HUES6 (cell line): ENCODE measurements at regions not wholly inside any gene's neighbourhood (a gene's known extent, or its start where the extent isn't known, plus 50 kb on each side); places are given as distances from the start of the nearest gene placed in this dataset.
"Not testable (repeated sequence)": the region's sequence is repeated elsewhere in the genome, so short reads cannot be mapped to it uniquely, and the experiment has no call there.

Experiments
- H3K27ac ChIP-seq: 2 replicates; pipeline ENCODE4 v1.7.0; 2013; ENCODE audit warnings: low read depth, mild to moderate bottlenecking, low read length, inconsistent platforms
- H3K27me3 ChIP-seq: 2 replicates; pipeline ENCODE4 v1.6.1; 2013; ENCODE audit warnings: low read length; ENCODE audit not compliant: control insufficient read depth, insufficient read depth
- H3K36me3 ChIP-seq: 2 replicates; pipeline ENCODE4 v1.6.1; 2013; ENCODE audit warnings: low read length; ENCODE audit not compliant: control insufficient read depth, insufficient read depth
- H3K4me1 ChIP-seq: 2 replicates; pipeline ENCODE4 v1.6.1; 2013; ENCODE audit warnings: low read length; ENCODE audit not compliant: control insufficient read depth, insufficient read depth
- H3K4me3 ChIP-seq: 2 replicates; pipeline ENCODE4 v1.5.1; 2013; ENCODE audit warnings: low read depth, low read length
- H3K9ac ChIP-seq: one replicate; pipeline ENCODE4 v1.6.1; 2013; ENCODE audit warnings: mild to moderate bottlenecking, low read length
- H3K9me3 ChIP-seq: 2 replicates; pipeline ENCODE4 v1.6.1; 2013; ENCODE audit warnings: low read depth, low read length; ENCODE audit not compliant: control insufficient read depth, insufficient read depth

DNA sequence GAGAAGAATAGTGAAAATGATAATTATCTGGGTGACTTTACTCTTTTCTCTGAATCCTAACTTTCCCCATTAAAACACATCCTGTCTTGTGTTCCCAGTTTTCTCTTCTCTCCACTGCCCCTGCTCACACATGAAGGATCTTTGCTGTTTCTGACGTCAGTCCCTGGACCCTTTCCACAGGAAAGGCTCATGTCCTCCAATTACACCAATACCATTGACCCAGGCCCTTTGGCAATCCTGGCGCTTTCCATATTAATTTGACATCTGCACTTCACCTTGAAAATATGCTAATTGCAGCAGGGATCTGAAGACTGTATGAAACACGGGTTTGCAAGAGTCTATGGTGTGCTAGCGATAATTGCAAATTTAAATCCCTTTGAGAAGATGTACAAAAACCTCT is 170.2 kb upstream of the GOT2 start:
- H3K36me3 ChIP-seq, result no peaks in the 10 kb centered on the region
- no peak overlapping the region for H3K9ac ChIP-seq
- 0 out of 2 replicates have a peak, but pooled peaks cover 4% of the 10 kb centered on the region for H3K9me3 ChIP-seq
- no peak overlapping the region for H3K27ac ChIP-seq
- no peak overlapping the region for H3K4me3 ChIP-seq
- H3K4me1 ChIP-seq, result no peaks in the 10 kb centered on the region
- no peaks in the 10 kb centered on the region for H3K27me3 ChIP-seq

DNA sequence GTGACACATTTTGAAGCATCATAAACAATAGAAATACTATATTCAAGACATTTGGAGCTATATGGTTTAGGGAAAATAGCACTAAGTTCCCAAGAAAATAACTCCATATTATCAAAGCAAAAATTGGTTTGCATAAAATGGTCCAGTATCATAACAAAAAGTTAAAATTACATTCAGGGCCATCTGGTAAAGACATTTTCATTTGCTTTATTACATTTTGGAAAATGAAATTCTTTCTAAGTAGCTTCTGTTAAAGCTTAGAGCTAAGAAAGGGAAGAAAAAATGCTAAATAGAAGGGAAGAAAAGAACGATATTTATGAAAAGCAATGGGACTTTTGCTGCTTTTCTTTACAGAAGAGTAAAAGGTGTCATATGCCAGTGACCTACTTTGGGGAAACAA is 155.4 kb upstream of the GOT2 start:
- Histone ChIP-seq H3K27me3 (no peaks in the 10 kb centered on the region), H3K4me3 (no peak overlapping the region)

DNA sequence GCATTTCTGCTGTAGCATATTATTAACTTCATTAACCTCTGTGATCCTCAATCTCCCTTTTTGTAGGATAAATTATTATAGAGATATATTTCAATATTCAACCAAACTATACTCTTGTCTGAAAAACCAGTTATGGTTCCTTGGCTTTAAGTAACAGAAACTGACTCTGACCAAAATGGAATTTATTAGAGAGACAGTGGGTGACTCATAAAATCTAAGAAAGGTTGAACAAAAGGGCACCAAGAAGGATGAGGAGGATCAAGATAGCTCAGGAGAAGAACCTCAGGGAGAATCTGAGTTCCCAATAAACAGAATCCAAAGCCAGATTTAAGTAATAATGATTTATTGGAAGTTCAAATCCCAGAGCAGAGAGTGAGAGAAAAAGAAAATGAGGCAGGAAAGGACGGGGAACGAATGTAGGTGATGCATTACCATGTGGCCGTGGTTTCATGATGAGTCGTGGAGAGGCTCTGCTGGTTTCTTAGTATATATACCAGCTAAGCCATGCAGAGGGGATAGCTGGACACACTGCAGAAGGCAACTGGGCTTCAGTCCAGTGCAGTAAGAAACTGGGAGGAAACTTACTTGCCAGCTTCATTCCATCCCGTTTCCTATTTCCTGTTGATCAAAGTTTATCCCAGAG is 151.5 kb upstream of the GOT2 start:
- no peaks in the 10 kb centered on the region for H3K36me3 ChIP-seq
- no peaks in the 10 kb centered on the region for H3K4me1 ChIP-seq
- H3K27me3 ChIP-seq, result no peaks in the 10 kb centered on the region
- H3K9me3 ChIP-seq, result no peaks in the 10 kb centered on the region
- no peak overlapping the region for H3K27ac ChIP-seq
- no peak overlapping the region for H3K9ac ChIP-seq
- no peak overlapping the region for H3K4me3 ChIP-seq

More for the DNA sequence above, 155.4 kb upstream of the GOT2 start:
- Histone ChIP-seq H3K9me3 (no peaks in the 10 kb centered on the region), H3K27ac (no peak overlapping the region), H3K4me1 (no peaks in the 10 kb centered on the region), H3K9ac (no peak overlapping the region), H3K36me3 (no peaks in the 10 kb centered on the region)

DNA sequence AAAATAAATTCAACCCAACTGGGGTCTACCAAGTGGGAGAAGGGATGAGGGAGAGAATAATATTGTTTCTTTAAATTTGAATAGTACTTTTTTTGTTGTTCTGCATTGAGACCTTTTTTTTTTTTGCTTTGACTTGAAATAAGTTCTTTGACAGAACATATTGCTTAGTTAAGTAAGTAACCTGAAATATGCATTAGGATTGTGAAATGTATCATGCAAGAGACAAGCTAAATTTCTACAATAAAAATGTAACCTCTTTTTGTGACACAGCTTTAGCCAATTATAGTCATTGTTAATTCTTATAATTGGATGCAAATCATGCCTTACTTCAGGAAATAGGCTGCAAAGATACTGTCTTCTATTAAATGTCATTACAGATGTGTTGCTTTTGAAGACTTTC is 150.0 kb upstream of the GOT2 start:
- Histone ChIP-seq H3K9me3 (peaks cover 12% of the 10 kb centered on the region), H3K27ac (no peak overlapping the region), H3K4me1 (no peaks in the 10 kb centered on the region), H3K36me3 (no peaks in the 10 kb centered on the region), H3K27me3 (no peaks in the 10 kb centered on the region), H3K4me3 (no peak overlapping the region), H3K9ac (no peak overlapping the region)

DNA sequence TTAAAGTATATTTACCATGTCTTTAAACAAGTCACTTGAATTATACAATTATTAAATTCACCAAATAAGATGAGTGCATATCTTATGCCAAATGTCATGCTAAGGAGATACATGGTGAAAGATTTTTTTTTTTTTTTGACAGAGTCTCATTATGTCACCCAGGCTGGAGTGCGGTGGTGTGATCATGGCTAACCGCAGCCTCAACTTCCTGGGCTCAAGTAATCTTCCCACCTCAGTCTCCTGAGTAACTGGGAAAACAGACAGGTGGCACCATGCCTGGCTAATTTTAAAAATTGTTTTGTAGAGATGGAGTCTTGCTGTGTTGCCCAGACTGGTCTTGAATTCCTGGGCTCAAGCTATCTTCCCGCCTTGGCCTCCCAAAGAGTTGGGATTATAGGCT is 149.0 kb upstream of the GOT2 start:
- Histone ChIP-seq H3K9ac (no peak overlapping the region), H3K4me1 (no peaks in the 10 kb centered on the region), H3K36me3 (no peaks in the 10 kb centered on the region), H3K9me3 (peaks cover 22% of the 10 kb centered on the region), H3K27me3 (no peaks in the 10 kb centered on the region), H3K4me3 (no peak overlapping the region), H3K27ac (no peak overlapping the region)

DNA sequence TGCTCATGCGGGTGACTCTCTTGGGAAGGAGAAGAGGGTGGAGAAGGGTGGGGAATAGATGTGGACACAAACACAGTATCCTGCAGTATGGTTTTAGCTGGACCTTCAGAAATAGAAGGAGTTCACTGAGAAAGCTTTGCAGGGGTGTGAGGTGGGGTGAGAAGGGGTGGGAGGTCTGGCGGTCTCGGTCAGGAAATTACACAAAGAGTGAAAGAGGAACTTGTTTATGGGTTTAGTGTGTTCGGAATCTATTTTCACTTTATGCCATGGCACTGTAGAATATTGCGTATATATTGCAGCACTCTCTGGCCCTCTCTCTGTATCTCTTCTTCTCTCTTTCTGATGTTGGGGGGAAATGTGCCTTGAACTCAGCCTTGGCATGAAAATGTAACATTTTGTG is 148.2 kb upstream of the GOT2 start:
- H3K4me1 ChIP-seq, result no peaks in the 10 kb centered on the region
- peaks cover 26% of the 10 kb centered on the region for H3K9me3 ChIP-seq
- no peaks in the 10 kb centered on the region for H3K36me3 ChIP-seq
- H3K9ac ChIP-seq, result no peak overlapping the region
- H3K27me3 ChIP-seq, result no peaks in the 10 kb centered on the region
- no peak overlapping the region for H3K27ac ChIP-seq
- H3K4me3 ChIP-seq, result no peak overlapping the region

DNA sequence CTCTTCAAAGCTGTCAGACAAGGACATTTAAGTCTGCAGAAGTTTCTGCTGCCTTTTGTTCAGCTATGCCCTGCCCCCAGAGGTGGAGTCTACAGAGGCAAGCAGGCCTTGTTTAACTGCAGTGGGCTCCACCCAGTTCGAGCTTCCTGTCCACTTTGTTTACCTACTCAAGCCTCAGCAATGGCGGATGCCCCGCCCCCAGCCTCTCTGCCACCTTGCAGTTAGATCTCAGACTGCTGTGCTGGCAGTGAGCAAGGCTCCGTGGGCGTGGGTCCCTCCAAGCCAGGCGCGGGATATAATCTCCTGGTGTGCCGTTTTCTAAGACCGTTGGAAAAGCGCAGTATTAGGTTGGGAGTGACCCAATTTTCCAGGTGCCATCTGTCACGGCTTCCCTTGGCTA is 144.5 kb upstream of the GOT2 start:
- not testable (repeated sequence) for H3K27me3 ChIP-seq, H3K4me3 ChIP-seq, H3K4me1 ChIP-seq, H3K36me3 ChIP-seq, H3K27ac ChIP-seq, H3K9ac ChIP-seq
- peaks cover 26% of the 10 kb centered on the region for H3K9me3 ChIP-seq

DNA sequence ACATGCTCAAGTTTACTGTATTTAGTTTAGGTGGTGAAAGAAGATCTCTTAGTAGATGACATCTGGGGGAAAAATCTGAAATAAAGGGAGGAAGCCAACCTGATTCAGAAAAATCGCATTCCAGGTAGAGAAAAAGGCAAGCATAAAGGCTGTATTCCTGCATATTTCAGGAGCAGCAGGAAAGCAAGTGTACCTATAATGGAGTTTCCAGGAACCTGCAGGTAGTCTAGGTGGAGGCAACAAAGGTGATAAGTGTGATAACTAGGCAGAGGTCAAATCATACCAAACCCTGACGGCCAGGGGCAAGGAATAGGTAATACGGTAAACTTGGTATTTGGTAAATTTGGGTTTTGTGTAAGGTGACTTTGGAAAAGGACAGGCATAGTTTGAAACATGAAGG is 132.8 kb upstream of the GOT2 start:
- Histone ChIP-seq H3K9me3 (no peaks in the 10 kb centered on the region), H3K9ac (no peak overlapping the region), H3K27me3 (no peaks in the 10 kb centered on the region), H3K36me3 (no peaks in the 10 kb centered on the region), H3K4me3 (no peak overlapping the region), H3K4me1 (peaks cover 20% of the 10 kb centered on the region), H3K27ac (no peak overlapping the region)

DNA sequence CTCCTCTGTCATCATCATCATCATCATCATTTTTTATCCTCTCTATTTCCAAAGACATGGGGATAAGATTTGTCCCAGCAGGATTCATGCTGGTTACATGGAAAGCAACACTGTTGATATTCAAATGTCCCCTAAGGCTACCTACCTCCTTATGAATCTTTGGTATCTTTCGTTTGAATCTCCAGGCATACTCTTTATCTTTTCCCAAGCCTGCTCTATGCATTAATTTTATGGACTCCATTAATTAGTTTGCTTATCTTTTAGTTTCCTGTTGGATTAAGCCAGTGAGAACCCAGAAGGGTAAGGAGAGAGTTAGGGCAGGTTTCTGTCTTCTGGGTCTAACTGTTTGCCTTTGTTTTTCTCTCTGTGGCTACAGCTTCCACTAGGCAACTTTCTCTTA is 129.6 kb upstream of the GOT2 start:
- Histone ChIP-seq H3K4me1 (peaks cover 22% of the 10 kb centered on the region), H3K36me3 (no peaks in the 10 kb centered on the region), H3K27me3 (no peaks in the 10 kb centered on the region), H3K9me3 (no peaks in the 10 kb centered on the region; the same call in 1 of the 2 replicates), H3K9ac (no peak overlapping the region), H3K27ac (no peak overlapping the region), H3K4me3 (no peak overlapping the region)

DNA sequence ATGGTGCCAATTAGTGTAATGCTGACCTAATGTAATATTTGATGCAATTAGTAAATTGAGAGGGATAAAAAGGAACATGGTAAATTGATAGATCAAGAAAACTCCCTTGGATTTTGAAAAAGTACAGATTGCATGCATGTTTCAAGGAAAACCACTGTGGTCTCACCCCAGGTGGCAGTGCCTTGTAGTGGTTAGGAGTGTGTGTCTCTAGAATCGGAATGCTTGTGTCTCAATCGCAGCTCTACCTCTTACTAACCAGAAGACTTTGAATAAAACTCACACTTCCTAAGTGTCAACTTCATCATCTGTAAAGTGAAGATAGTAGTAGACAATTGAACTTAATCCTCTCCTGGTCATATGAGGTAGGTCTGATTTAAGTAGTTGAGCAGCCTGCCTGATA is 128.9 kb upstream of the GOT2 start:
- Histone ChIP-seq H3K4me1 (peaks cover 22% of the 10 kb centered on the region), H3K9me3 (peaks cover 4% of the 10 kb centered on the region)

DNA sequence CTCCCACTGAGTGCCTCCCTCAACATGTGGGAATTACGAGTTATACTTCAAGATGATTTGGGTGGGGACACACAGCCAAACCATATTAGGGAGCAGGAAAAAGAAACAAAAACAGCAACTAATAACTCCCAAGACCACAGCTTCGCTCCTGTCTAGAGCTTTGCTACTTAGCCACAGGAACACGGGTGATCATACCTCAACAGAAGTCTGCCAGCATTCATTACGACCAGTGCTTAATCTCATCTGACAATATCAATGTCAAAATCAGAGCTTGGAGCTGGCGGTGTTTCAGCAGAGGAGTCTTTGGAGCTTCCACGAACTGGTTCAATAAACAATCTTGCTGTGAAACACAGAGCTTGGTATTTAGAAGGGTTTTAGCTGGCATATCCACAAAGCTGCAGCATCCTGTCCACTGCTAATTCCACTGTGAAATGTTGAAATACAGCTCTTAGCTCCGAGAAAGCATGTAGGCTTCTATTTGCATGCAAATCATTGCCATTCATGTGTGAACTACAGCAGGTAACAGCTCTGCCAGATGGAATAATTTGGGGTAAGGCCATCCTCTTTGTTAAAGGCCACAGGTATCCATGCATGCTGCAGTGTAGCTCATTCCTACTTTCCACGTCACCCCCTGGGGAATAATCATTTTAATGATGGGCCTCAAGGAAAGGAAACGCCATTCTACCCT is 128.4 kb upstream of the GOT2 start:
- Histone ChIP-seq H3K9ac (peak overlapping the region; percentile 30), H3K4me1 (peaks cover 22% of the 10 kb centered on the region), H3K36me3 (no peaks in the 10 kb centered on the region), H3K27ac (peak overlapping the region; percentile 75), H3K27me3 (no peaks in the 10 kb centered on the region), H3K9me3 (peaks cover 4% of the 10 kb centered on the region), H3K4me3 (peak overlapping the region; percentile 21)

More for the DNA sequence above, 128.9 kb upstream of the GOT2 start:
- H3K36me3 ChIP-seq, result no peaks in the 10 kb centered on the region
- H3K9ac ChIP-seq, result no peak overlapping the region
- 0 out of 2 replicates have a peak overlapping the region, but pooled peaks have one; percentile 2 for H3K4me3 ChIP-seq
- peak overlapping the region; percentile 75 for H3K27ac ChIP-seq
- H3K27me3 ChIP-seq, result no peaks in the 10 kb centered on the region
